ENCODE measurements at regions not wholly inside any gene's neighbourhood (a gene's known extent, or its start where the extent isn't known, plus 50 kb on each side); places are given as distances from the start of the nearest gene placed in this dataset.

DNA sequence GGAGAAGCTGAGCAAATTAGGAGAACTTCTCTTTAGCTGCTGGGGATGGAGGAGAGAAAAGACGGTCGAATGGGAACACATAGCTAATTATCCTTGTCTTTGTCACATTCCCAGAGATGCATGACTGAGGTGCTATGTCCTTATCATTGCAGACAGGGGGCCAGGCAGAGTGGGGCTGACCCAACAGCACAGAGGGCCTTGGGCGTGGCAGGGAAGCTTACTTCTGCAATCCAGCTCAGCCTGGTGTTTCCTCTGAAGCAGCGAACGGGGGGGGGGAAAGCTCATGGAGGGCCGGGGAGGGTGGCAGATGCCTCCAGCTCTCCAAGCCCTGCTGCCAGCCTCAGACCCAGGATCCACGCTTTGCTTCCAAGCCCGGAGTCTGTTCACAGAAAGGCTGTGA is 50.8 kb upstream of the HOPX start:
- TF ChIP-seq, protein P1, sequence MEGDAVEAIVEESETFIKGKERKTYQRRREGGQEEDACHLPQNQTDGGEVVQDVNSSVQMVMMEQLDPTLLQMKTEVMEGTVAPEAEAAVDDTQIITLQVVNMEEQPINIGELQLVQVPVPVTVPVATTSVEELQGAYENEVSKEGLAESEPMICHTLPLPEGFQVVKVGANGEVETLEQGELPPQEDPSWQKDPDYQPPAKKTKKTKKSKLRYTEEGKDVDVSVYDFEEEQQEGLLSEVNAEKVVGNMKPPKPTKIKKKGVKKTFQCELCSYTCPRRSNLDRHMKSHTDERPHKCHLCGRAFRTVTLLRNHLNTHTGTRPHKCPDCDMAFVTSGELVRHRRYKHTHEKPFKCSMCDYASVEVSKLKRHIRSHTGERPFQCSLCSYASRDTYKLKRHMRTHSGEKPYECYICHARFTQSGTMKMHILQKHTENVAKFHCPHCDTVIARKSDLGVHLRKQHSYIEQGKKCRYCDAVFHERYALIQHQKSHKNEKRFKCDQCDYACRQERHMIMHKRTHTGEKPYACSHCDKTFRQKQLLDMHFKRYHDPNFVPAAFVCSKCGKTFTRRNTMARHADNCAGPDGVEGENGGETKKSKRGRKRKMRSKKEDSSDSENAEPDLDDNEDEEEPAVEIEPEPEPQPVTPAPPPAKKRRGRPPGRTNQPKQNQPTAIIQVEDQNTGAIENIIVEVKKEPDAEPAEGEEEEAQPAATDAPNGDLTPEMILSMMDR (conservative IDR thresholded peaks at IDR 0.05; ENCODE audit: low read length): no peak
- no peak for TF ChIP-seq EZH2phosphoT487 (IDR thresholded peaks at IDR 0.05; ENCODE audit: borderline replicate concordance)
